Activated CD8-positive, alpha-beta T cell treated with anti-CD3 and anti-CD28 coated beads, Interleukin-2, amount 10 ng/mL, durations not matched to agents 7 days and 5 days (primary cell): ENCODE measurements at regions not wholly inside any gene's neighbourhood (a gene's known extent, or its start where the extent isn't known, plus 50 kb on each side); places are given as distances from the start of the nearest gene placed in this dataset.

Source experiments
- ATAC-seq: fragments of 150-1000 bp; cut with Tn5 transposase; one replicate; pipeline ENCODE4 v1.10.0; 2021; ENCODE audit warnings: moderate library complexity
- CTCF ChIA-PET: fragments of 350-600 bp; sonication (Branson Sonifier 250); formaldehyde crosslinking; loops from one replicate; lab custom pipeline; 2021; ENCODE audit warnings: antibody characterized with exemption; lab: Charles Lee
- POLR2A ChIA-PET: fragments of 350-600 bp; sonication (Branson Sonifier 250); formaldehyde crosslinking; loops from one replicate; lab custom pipeline; 2021; ENCODE audit warnings: antibody characterized with exemption; lab: Charles Lee
- DNase-seq: peaks from one replicate; pipeline ENCODE4 v3.0.0-alpha.2; 2020
- H3K27ac Mint-ChIP-seq: one replicate; pipeline ENCODE4 v1.8.0; 2021; ENCODE audit warnings: mild to moderate bottlenecking, mixed read lengths
- H3K27me3 Mint-ChIP-seq: one replicate; pipeline ENCODE4 v1.8.0; 2021; ENCODE audit warnings: low read depth, mixed read lengths
- H3K36me3 Mint-ChIP-seq: one replicate; pipeline ENCODE4 v1.8.0; 2021; ENCODE audit warnings: low read depth, mixed read lengths
- H3K4me1 Mint-ChIP-seq: one replicate; pipeline ENCODE4 v1.8.0; 2021; ENCODE audit warnings: low read depth, mixed read lengths
- H3K4me3 Mint-ChIP-seq: one replicate; pipeline ENCODE4 v1.8.0; 2021; ENCODE audit warnings: mild to moderate bottlenecking, mixed read lengths
- H3K9me3 Mint-ChIP-seq: one replicate; pipeline ENCODE4 v1.8.0; 2022; ENCODE audit warnings: mixed read lengths; ENCODE audit not compliant: insufficient read depth

- ChIA-PET POLR2A (no interaction called here), CTCF (no interaction called here)
- no peak overlapping the region for H3K4me3 Mint-ChIP-seq
- no peaks in the 10 kb centered on the region for H3K4me1 Mint-ChIP-seq
- ATAC-seq (no peak), DNase-seq (no peak)
- no peaks in the 10 kb centered on the region for H3K27me3 Mint-ChIP-seq
- H3K27ac Mint-ChIP-seq, result no peak overlapping the region
- H3K9me3 Mint-ChIP-seq, result no peaks in the 10 kb centered on the region
- H3K36me3 Mint-ChIP-seq, result no peaks in the 10 kb centered on the region
Observed at GRCh38 chr12:61531195-61531594, 729.0 kb upstream of the USP15 start.

GRCh38 chr12:61536117-61536516 lies 724.1 kb upstream of the USP15 start:
- ATAC-seq, result no peak
- H3K36me3 Mint-ChIP-seq, result no peaks in the 10 kb centered on the region
- CTCF ChIA-PET, result no interaction called here
- POLR2A ChIA-PET, result no interaction called here
- H3K9me3 Mint-ChIP-seq, result no peaks in the 10 kb centered on the region
- H3K27me3 Mint-ChIP-seq, result no peaks in the 10 kb centered on the region
- H3K27ac Mint-ChIP-seq, result no peak overlapping the region
- H3K4me1 Mint-ChIP-seq, result no peaks in the 10 kb centered on the region
- no peak overlapping the region for H3K4me3 Mint-ChIP-seq
- DNase-seq, result no peak

GRCh38 chr12:61536525-61536924 lies 723.7 kb upstream of the USP15 start:
- H3K36me3 Mint-ChIP-seq, result no peaks in the 10 kb centered on the region
- no peaks in the 10 kb centered on the region for H3K9me3 Mint-ChIP-seq
- no peak for ATAC-seq
- H3K27me3 Mint-ChIP-seq, result no peaks in the 10 kb centered on the region
- H3K27ac Mint-ChIP-seq, result no peak overlapping the region
- no peaks in the 10 kb centered on the region for H3K4me1 Mint-ChIP-seq
- no peak overlapping the region for H3K4me3 Mint-ChIP-seq
- ChIA-PET CTCF (no interaction called here), POLR2A (no interaction called here)
- no peak for DNase-seq

- no peak overlapping the region for H3K27ac Mint-ChIP-seq
- H3K27me3 Mint-ChIP-seq, result no peaks in the 10 kb centered on the region
- no peak for DNase-seq
- ATAC-seq, result no peak
- no peaks in the 10 kb centered on the region for H3K36me3 Mint-ChIP-seq
- POLR2A ChIA-PET, result no interaction called here
- no peaks in the 10 kb centered on the region for H3K9me3 Mint-ChIP-seq
- no peaks in the 10 kb centered on the region for H3K4me1 Mint-ChIP-seq
- no peak overlapping the region for H3K4me3 Mint-ChIP-seq
- CTCF ChIA-PET, result no interaction called here
Observed at GRCh38 chr12:61538951-61539350, 721.3 kb upstream of the USP15 start.

- no peaks in the 10 kb centered on the region for H3K36me3 Mint-ChIP-seq
- ChIA-PET CTCF (no interaction called here), POLR2A (no interaction called here)
- no peak overlapping the region for H3K4me3 Mint-ChIP-seq
- ATAC-seq (no peak), DNase-seq (no peak)
- H3K27me3 Mint-ChIP-seq, result no peaks in the 10 kb centered on the region
- H3K27ac Mint-ChIP-seq, result no peak overlapping the region
- H3K9me3 Mint-ChIP-seq, result no peaks in the 10 kb centered on the region
- H3K4me1 Mint-ChIP-seq, result no peaks in the 10 kb centered on the region
Observed at GRCh38 chr12:61542551-61542950, 717.7 kb upstream of the USP15 start.

- ATAC-seq, result no peak
- no peak for DNase-seq
- no peak overlapping the region for H3K4me3 Mint-ChIP-seq
- H3K9me3 Mint-ChIP-seq, result no peaks in the 10 kb centered on the region
- no peak overlapping the region for H3K27ac Mint-ChIP-seq
- H3K36me3 Mint-ChIP-seq, result no peaks in the 10 kb centered on the region
- ChIA-PET POLR2A (no interaction called here), CTCF (no interaction called here)
- no peaks in the 10 kb centered on the region for H3K4me1 Mint-ChIP-seq
- H3K27me3 Mint-ChIP-seq, result no peaks in the 10 kb centered on the region
Observed at GRCh38 chr12:61546296-61546695, 713.9 kb upstream of the USP15 start.

- no peaks in the 10 kb centered on the region for H3K36me3 Mint-ChIP-seq
- ChIA-PET CTCF (no interaction called here), POLR2A (no interaction called here)
- no peaks in the 10 kb centered on the region for H3K27me3 Mint-ChIP-seq
- ATAC-seq (no peak), DNase-seq (no peak)
- no peak overlapping the region for H3K4me3 Mint-ChIP-seq
- no peaks in the 10 kb centered on the region for H3K9me3 Mint-ChIP-seq
- H3K27ac Mint-ChIP-seq, result no peak overlapping the region
- no peaks in the 10 kb centered on the region for H3K4me1 Mint-ChIP-seq
Observed at GRCh38 chr12:61553091-61553490, 707.1 kb upstream of the USP15 start.

- ChIA-PET POLR2A (no interaction called here), CTCF (no interaction called here)
- Mint-ChIP-seq H3K4me3 (no peak overlapping the region), H3K27ac (no peak overlapping the region), H3K36me3 (no peaks in the 10 kb centered on the region), H3K4me1 (no peaks in the 10 kb centered on the region), H3K27me3 (no peaks in the 10 kb centered on the region), H3K9me3 (no peaks in the 10 kb centered on the region)
- no peak for DNase-seq
- no peak for ATAC-seq
Observed at GRCh38 chr12:61554268-61555008, 705.8 kb upstream of the USP15 start.

GRCh38 chr12:61563665-61564450 lies 696.3 kb upstream of the USP15 start:
- no peak for ATAC-seq
- no peak overlapping the region for H3K27ac Mint-ChIP-seq
- DNase-seq, result no peak
- no peaks in the 10 kb centered on the region for H3K4me1 Mint-ChIP-seq
- H3K27me3 Mint-ChIP-seq, result no peaks in the 10 kb centered on the region
- no peaks in the 10 kb centered on the region for H3K36me3 Mint-ChIP-seq
- ChIA-PET CTCF (no interaction called here), POLR2A (no interaction called here)
- no peaks in the 10 kb centered on the region for H3K9me3 Mint-ChIP-seq
- H3K4me3 Mint-ChIP-seq, result no peak overlapping the region

- H3K4me1 Mint-ChIP-seq, result no peaks in the 10 kb centered on the region
- no peak for ATAC-seq
- H3K4me3 Mint-ChIP-seq, result no peak overlapping the region
- CTCF ChIA-PET, result no interaction called here
- DNase-seq, result no peak
- H3K9me3 Mint-ChIP-seq, result no peaks in the 10 kb centered on the region
- H3K36me3 Mint-ChIP-seq, result no peaks in the 10 kb centered on the region
- POLR2A ChIA-PET, result no interaction called here
- H3K27ac Mint-ChIP-seq, result no peak overlapping the region
- no peaks in the 10 kb centered on the region for H3K27me3 Mint-ChIP-seq
Observed at GRCh38 chr12:61564466-61564865, 695.7 kb upstream of the USP15 start.

GRCh38 chr12:61566183-61566582 lies 694.0 kb upstream of the USP15 start:
- H3K4me1 Mint-ChIP-seq, result no peaks in the 10 kb centered on the region
- DNase-seq, result no peak
- POLR2A ChIA-PET, result no interaction called here
- no peaks in the 10 kb centered on the region for H3K9me3 Mint-ChIP-seq
- CTCF ChIA-PET, result no interaction called here
- H3K36me3 Mint-ChIP-seq, result no peaks in the 10 kb centered on the region
- ATAC-seq, result no peak
- no peak overlapping the region for H3K4me3 Mint-ChIP-seq
- no peaks in the 10 kb centered on the region for H3K27me3 Mint-ChIP-seq
- no peak overlapping the region for H3K27ac Mint-ChIP-seq

GRCh38 chr12:61574339-61574738 lies 685.9 kb upstream of the USP15 start:
- ATAC-seq (no peak), DNase-seq (no peak)
- H3K27me3 Mint-ChIP-seq, result no peaks in the 10 kb centered on the region
- H3K4me3 Mint-ChIP-seq, result no peak overlapping the region
- no peaks in the 10 kb centered on the region for H3K9me3 Mint-ChIP-seq
- H3K4me1 Mint-ChIP-seq, result no peaks in the 10 kb centered on the region
- CTCF ChIA-PET, result no interaction called here
- H3K27ac Mint-ChIP-seq, result no peak overlapping the region
- H3K36me3 Mint-ChIP-seq, result no peaks in the 10 kb centered on the region
- POLR2A ChIA-PET, result no interaction called here
